OCI-LY7 (cell line): ENCODE measurements at regions not wholly inside any gene's neighbourhood (a gene's known extent, or its start where the extent isn't known, plus 50 kb on each side); places are given as distances from the start of the nearest gene placed in this dataset.

Experiments
- BruUV-seq: library from RNA; stranded (reverse); fragments of 400-500 nt; replicated peaks from 2 replicates; lab custom pipeline; 2021; lab: Mats Ljungman, UMichigan
- CTCF ChIA-PET: fragments of 300-600 bp; sonication (Branson Sonifier 250); formaldehyde crosslinking; loops from one replicate; lab custom pipeline; 2022; ENCODE audit warnings: antibody characterized with exemption; ENCODE audit not compliant: unreplicated experiment; lab: Charles Lee
- POLR2A ChIA-PET: fragments of 300-600 bp; sonication (Branson Sonifier 250); formaldehyde crosslinking; loops from one replicate; lab custom pipeline; 2022; ENCODE audit warnings: antibody characterized with exemption; lab: Charles Lee
- DNase-seq: peaks from one replicate; pipeline ENCODE4 v3.0.0-alpha.2; 2015; ENCODE audit warnings: low spot score
- H2AFZ ChIP-seq: fragments of 200-600 bp; sonication (generic), shearing (Covaris generic); 2 replicates; pipeline ENCODE4 v1.6.1; 2014; ENCODE audit warnings: mild to moderate bottlenecking, antibody characterized with exemption, low read length, moderate library complexity
- H3K27ac ChIP-seq: fragments of 200-600 bp; sonication (generic); 2 replicates; pipeline ENCODE4 v1.5.1; 2014; ENCODE audit warnings: mixed run types, low read depth, mild to moderate bottlenecking, moderate library complexity, low read length, inconsistent platforms; ENCODE audit not compliant: poor library complexity, severe bottlenecking
- H3K36me3 ChIP-seq: fragments of 200-600 bp; sonication (generic); 2 replicates; pipeline ENCODE4 v1.6.1; 2014; ENCODE audit warnings: mild to moderate bottlenecking, antibody characterized with exemption, low read length, moderate library complexity, mixed read lengths; ENCODE audit not compliant: insufficient read depth
- H3K4me1 ChIP-seq: fragments of 200-600 bp; sonication (generic); 2 replicates; pipeline ENCODE4 v1.5.1; 2014; ENCODE audit warnings: mild to moderate bottlenecking, low read length; ENCODE audit not compliant: insufficient read depth, poor library complexity, severe bottlenecking
- H3K4me2 ChIP-seq: fragments of 200-600 bp; sonication (generic); 2 replicates; pipeline ENCODE4 v1.6.1; 2014; ENCODE audit warnings: mild to moderate bottlenecking, low read length
- H3K4me3 ChIP-seq: fragments of 200-600 bp; sonication (generic); 2 replicates; pipeline ENCODE4 v1.5.1; 2014; ENCODE audit warnings: mild to moderate bottlenecking, low read depth, low read length; ENCODE audit not compliant: poor library complexity, severe bottlenecking
- H3K79me2 ChIP-seq: fragments of 200-600 bp; sonication (generic); 2 replicates; pipeline ENCODE4 v1.6.1; 2016; ENCODE audit warnings: low read depth, mild to moderate bottlenecking, low read length, moderate library complexity, mixed read lengths; ENCODE audit not compliant: insufficient read depth
- H3K9me2 ChIP-seq: fragments of 200-600 bp; sonication (generic); 2 replicates; pipeline ENCODE4 v1.6.1; 2016; ENCODE audit warnings: mild to moderate bottlenecking, low read length, mixed read lengths; ENCODE audit not compliant: insufficient read depth
- H3K9me3 ChIP-seq: fragments of 200-600 bp; sonication (generic); 2 replicates; pipeline ENCODE4 v1.6.1; 2014; ENCODE audit warnings: mild to moderate bottlenecking, mixed run types, low read length, mixed read lengths
- H4K20me1 ChIP-seq: fragments of 200-600 bp; sonication (generic); 2 replicates; pipeline ENCODE4 v1.6.1; 2014; ENCODE audit warnings: mild to moderate bottlenecking, antibody characterized with exemption, low read length, moderate library complexity, mixed read lengths; ENCODE audit not compliant: insufficient read depth
- CTCF ChIP-seq: fragments of 200-600 bp; sonication (generic); conservative IDR thresholded peaks from 2 replicates; pipeline ENCODE4 v1.5.1; 2014; ENCODE audit warnings: mild to moderate bottlenecking, antibody characterized with exemption, low read length, moderate library complexity, mixed read lengths
- EZH2phosphoT487 ChIP-seq: fragments of 200-600 bp; sonication (generic); IDR thresholded peaks from 2 replicates; pipeline ENCODE4 v1.6.1; 2018; ENCODE audit warnings: low read depth, borderline replicate concordance, mild to moderate bottlenecking, mixed run types, antibody characterized with exemption, low read length, moderate library complexity, mixed read lengths
- intact Hi-C: fragments of 100-400 bp; cut with micrococcal nuclease; formaldehyde crosslinking; loops from one replicate; pipeline ENCODE4 v1.10.0; 2022; ENCODE audit not compliant: unreplicated experiment

- intact Hi-C loops: no loop called here
- no peak overlapping the region for H3K4me2 ChIP-seq
- POLR2A ChIA-PET: interaction anchor here (0.8 kb wide), 1 partner anchor 64 kb away, joined by 3 read pairs; no protein-coding TSS in a partner anchor
- no peak for DNase-seq
- H3K9me2 ChIP-seq: no peaks in the 10 kb centered on the region
- H4K20me1 ChIP-seq: no peaks in the 10 kb centered on the region
- no peaks in the 10 kb centered on the region for H3K9me3 ChIP-seq
- no peaks in the 10 kb centered on the region for H3K36me3 ChIP-seq
- CTCF ChIA-PET: no interaction called here
- H3K79me2 ChIP-seq: no peaks in the 10 kb centered on the region
- TF ChIP-seq EZH2phosphoT487 (no peak), CTCF (no peak)
- H2AFZ ChIP-seq: no peak overlapping the region
- no TSS peak for BruUV-seq
- H3K4me1 ChIP-seq: no peaks in the 10 kb centered on the region
- no peak overlapping the region for H3K27ac ChIP-seq
- no peak overlapping the region for H3K4me3 ChIP-seq
Measured at GRCh38 chr11:19391026-19391425, 150.3 kb upstream of the E2F8 start.

DNA sequence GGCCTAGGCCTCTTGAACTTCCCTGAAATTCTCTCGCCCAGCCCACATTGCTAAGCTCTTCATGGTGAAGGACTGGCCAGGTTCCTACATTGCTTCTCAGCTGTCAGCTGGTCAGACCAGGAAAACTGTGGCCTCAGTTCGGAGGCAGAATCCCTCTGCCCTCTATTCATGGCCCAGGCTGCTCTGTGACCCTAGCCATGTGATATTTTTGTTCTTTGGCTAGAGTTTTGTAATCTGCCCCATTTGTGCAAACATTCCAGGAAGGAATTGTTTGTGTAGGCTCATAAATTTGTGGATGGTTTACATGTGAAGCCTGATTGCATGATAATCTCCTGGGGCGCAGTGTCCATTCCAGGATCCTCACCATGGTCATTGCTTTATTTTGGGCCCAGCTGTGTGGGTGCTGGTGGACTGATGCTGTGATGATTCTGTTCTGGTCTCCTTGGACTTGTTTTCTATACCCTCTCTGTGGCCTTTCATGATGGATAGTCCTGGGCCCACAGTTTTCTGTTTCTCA, 149.1 kb upstream of the E2F8 start:
- no peaks in the 10 kb centered on the region for H3K9me3 ChIP-seq
- H3K36me3 ChIP-seq: no peaks in the 10 kb centered on the region
- no peaks in the 10 kb centered on the region for H3K9me2 ChIP-seq
- POLR2A ChIA-PET: no interaction called here
- no peak for DNase-seq
- BruUV-seq: no TSS peak
- no peak overlapping the region for H3K4me2 ChIP-seq
- no peaks in the 10 kb centered on the region for H4K20me1 ChIP-seq
- no peaks in the 10 kb centered on the region for H3K79me2 ChIP-seq
- H3K27ac ChIP-seq: no peak overlapping the region
- no peak overlapping the region for H3K4me3 ChIP-seq
- no peaks in the 10 kb centered on the region for H3K4me1 ChIP-seq
- H2AFZ ChIP-seq: no peak overlapping the region
- TF ChIP-seq EZH2phosphoT487: no peak
- no peak for TF ChIP-seq CTCF
- CTCF ChIA-PET: no interaction called here
- intact Hi-C loops: no loop called here

- H4K20me1 ChIP-seq: no peaks in the 10 kb centered on the region
- POLR2A ChIA-PET: no interaction called here
- H2AFZ ChIP-seq: no peak overlapping the region
- no peak for TF ChIP-seq EZH2phosphoT487
- no peak for TF ChIP-seq CTCF
- intact Hi-C loops: no loop called here
- no peaks in the 10 kb centered on the region for H3K9me2 ChIP-seq
- H3K4me1 ChIP-seq: no peaks in the 10 kb centered on the region
- BruUV-seq: no TSS peak
- H3K9me3 ChIP-seq: no peaks in the 10 kb centered on the region
- CTCF ChIA-PET: no interaction called here
- no peaks in the 10 kb centered on the region for H3K79me2 ChIP-seq
- no peak overlapping the region for H3K4me2 ChIP-seq
- no peak for DNase-seq
- H3K36me3 ChIP-seq: no peaks in the 10 kb centered on the region
- H3K4me3 ChIP-seq: no peak overlapping the region
- H3K27ac ChIP-seq: no peak overlapping the region
Measured at GRCh38 chr11:19382131-19382611, 141.4 kb upstream of the E2F8 start.
